DOHH2 (cell line): ENCODE measurements at regions not wholly inside any gene's neighbourhood (a gene's known extent, or its start where the extent isn't known, plus 50 kb on each side); places are given as distances from the start of the nearest gene placed in this dataset.

ENCODE experiments used
- CTCF ChIP-seq: fragments of 200-600 bp; sonication (generic); IDR thresholded peaks from one replicate; pipeline ENCODE4 v1.5.1; 2014; ENCODE audit warnings: antibody characterized with exemption, mild to moderate bottlenecking, low read depth, low read length; ENCODE audit not compliant: poor library complexity, severe bottlenecking
- EZH2phosphoT487 ChIP-seq: fragments of 200-600 bp; sonication (generic); IDR thresholded peaks from 2 replicates; pipeline ENCODE4 v1.6.1; 2017; ENCODE audit warnings: borderline replicate concordance, mild to moderate bottlenecking, antibody characterized with exemption, low read length, moderate library complexity, mixed read lengths

DNA sequence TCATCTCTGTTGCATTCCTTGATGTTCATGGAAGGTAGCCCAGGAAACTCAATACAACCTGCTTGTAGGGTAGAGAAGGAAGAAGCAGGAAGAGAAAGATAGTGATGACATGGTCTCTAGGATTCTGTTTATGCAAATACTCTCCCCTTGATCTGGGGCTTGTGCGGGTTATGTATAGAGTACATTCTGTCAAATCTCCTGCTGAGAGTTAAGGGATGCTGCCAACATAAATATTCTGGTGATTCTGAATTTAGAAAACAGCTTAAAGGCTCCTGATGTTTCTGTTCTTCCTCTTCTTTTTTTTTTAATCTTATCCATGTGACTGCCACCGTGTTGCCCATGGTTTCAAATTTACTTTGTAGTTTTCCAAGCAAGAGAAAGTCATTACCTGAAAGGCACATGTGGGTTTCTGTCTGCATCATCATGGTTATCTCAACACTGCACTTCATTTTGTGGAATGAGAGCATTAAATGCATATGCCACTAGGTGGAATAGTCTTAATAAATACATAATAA is 150.6 kb downstream of the RPS12 start:
- TF ChIP-seq CTCF (no peak), EZH2phosphoT487 (no peak)
